ENCODE measurements at regions not wholly inside any gene's neighbourhood (a gene's known extent, or its start where the extent isn't known, plus 50 kb on each side); places are given as distances from the start of the nearest gene placed in this dataset.

- TF ChIP-seq, protein P1, sequence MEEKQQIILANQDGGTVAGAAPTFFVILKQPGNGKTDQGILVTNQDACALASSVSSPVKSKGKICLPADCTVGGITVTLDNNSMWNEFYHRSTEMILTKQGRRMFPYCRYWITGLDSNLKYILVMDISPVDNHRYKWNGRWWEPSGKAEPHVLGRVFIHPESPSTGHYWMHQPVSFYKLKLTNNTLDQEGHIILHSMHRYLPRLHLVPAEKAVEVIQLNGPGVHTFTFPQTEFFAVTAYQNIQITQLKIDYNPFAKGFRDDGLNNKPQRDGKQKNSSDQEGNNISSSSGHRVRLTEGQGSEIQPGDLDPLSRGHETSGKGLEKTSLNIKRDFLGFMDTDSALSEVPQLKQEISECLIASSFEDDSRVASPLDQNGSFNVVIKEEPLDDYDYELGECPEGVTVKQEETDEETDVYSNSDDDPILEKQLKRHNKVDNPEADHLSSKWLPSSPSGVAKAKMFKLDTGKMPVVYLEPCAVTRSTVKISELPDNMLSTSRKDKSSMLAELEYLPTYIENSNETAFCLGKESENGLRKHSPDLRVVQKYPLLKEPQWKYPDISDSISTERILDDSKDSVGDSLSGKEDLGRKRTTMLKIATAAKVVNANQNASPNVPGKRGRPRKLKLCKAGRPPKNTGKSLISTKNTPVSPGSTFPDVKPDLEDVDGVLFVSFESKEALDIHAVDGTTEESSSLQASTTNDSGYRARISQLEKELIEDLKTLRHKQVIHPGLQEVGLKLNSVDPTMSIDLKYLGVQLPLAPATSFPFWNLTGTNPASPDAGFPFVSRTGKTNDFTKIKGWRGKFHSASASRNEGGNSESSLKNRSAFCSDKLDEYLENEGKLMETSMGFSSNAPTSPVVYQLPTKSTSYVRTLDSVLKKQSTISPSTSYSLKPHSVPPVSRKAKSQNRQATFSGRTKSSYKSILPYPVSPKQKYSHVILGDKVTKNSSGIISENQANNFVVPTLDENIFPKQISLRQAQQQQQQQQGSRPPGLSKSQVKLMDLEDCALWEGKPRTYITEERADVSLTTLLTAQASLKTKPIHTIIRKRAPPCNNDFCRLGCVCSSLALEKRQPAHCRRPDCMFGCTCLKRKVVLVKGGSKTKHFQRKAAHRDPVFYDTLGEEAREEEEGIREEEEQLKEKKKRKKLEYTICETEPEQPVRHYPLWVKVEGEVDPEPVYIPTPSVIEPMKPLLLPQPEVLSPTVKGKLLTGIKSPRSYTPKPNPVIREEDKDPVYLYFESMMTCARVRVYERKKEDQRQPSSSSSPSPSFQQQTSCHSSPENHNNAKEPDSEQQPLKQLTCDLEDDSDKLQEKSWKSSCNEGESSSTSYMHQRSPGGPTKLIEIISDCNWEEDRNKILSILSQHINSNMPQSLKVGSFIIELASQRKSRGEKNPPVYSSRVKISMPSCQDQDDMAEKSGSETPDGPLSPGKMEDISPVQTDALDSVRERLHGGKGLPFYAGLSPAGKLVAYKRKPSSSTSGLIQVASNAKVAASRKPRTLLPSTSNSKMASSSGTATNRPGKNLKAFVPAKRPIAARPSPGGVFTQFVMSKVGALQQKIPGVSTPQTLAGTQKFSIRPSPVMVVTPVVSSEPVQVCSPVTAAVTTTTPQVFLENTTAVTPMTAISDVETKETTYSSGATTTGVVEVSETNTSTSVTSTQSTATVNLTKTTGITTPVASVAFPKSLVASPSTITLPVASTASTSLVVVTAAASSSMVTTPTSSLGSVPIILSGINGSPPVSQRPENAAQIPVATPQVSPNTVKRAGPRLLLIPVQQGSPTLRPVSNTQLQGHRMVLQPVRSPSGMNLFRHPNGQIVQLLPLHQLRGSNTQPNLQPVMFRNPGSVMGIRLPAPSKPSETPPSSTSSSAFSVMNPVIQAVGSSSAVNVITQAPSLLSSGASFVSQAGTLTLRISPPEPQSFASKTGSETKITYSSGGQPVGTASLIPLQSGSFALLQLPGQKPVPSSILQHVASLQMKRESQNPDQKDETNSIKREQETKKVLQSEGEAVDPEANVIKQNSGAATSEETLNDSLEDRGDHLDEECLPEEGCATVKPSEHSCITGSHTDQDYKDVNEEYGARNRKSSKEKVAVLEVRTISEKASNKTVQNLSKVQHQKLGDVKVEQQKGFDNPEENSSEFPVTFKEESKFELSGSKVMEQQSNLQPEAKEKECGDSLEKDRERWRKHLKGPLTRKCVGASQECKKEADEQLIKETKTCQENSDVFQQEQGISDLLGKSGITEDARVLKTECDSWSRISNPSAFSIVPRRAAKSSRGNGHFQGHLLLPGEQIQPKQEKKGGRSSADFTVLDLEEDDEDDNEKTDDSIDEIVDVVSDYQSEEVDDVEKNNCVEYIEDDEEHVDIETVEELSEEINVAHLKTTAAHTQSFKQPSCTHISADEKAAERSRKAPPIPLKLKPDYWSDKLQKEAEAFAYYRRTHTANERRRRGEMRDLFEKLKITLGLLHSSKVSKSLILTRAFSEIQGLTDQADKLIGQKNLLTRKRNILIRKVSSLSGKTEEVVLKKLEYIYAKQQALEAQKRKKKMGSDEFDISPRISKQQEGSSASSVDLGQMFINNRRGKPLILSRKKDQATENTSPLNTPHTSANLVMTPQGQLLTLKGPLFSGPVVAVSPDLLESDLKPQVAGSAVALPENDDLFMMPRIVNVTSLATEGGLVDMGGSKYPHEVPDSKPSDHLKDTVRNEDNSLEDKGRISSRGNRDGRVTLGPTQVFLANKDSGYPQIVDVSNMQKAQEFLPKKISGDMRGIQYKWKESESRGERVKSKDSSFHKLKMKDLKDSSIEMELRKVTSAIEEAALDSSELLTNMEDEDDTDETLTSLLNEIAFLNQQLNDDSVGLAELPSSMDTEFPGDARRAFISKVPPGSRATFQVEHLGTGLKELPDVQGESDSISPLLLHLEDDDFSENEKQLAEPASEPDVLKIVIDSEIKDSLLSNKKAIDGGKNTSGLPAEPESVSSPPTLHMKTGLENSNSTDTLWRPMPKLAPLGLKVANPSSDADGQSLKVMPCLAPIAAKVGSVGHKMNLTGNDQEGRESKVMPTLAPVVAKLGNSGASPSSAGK (IDR thresholded peaks at IDR 0.05), result no peak
- no peak for TF ChIP-seq FOXA1 (IDR thresholded peaks at IDR 0.05; ENCODE audit: borderline replicate concordance)
- TF ChIP-seq ILK (tag; IDR thresholded peaks at IDR 0.05; ENCODE audit: borderline replicate concordance, low read depth), result no peak
- TF ChIP-seq, protein P2, sequence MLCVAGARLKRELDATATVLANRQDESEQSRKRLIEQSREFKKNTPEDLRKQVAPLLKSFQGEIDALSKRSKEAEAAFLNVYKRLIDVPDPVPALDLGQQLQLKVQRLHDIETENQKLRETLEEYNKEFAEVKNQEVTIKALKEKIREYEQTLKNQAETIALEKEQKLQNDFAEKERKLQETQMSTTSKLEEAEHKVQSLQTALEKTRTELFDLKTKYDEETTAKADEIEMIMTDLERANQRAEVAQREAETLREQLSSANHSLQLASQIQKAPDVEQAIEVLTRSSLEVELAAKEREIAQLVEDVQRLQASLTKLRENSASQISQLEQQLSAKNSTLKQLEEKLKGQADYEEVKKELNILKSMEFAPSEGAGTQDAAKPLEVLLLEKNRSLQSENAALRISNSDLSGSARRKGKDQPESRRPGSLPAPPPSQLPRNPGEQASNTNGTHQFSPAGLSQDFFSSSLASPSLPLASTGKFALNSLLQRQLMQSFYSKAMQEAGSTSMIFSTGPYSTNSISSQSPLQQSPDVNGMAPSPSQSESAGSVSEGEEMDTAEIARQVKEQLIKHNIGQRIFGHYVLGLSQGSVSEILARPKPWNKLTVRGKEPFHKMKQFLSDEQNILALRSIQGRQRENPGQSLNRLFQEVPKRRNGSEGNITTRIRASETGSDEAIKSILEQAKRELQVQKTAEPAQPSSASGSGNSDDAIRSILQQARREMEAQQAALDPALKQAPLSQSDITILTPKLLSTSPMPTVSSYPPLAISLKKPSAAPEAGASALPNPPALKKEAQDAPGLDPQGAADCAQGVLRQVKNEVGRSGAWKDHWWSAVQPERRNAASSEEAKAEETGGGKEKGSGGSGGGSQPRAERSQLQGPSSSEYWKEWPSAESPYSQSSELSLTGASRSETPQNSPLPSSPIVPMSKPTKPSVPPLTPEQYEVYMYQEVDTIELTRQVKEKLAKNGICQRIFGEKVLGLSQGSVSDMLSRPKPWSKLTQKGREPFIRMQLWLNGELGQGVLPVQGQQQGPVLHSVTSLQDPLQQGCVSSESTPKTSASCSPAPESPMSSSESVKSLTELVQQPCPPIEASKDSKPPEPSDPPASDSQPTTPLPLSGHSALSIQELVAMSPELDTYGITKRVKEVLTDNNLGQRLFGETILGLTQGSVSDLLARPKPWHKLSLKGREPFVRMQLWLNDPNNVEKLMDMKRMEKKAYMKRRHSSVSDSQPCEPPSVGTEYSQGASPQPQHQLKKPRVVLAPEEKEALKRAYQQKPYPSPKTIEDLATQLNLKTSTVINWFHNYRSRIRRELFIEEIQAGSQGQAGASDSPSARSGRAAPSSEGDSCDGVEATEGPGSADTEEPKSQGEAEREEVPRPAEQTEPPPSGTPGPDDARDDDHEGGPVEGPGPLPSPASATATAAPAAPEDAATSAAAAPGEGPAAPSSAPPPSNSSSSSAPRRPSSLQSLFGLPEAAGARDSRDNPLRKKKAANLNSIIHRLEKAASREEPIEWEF (CRISPR knock-in tag; IDR thresholded peaks at IDR 0.05), result no peak
Observed at GRCh38 chr18:65399091-65399490, 351.7 kb upstream of the CDH7 start (continued).

Measured in K562 (cell line).